ENCODE measurements at regions not wholly inside any gene's neighbourhood (a gene's known extent, or its start where the extent isn't known, plus 50 kb on each side); places are given as distances from the start of the nearest gene placed in this dataset.

DNA sequence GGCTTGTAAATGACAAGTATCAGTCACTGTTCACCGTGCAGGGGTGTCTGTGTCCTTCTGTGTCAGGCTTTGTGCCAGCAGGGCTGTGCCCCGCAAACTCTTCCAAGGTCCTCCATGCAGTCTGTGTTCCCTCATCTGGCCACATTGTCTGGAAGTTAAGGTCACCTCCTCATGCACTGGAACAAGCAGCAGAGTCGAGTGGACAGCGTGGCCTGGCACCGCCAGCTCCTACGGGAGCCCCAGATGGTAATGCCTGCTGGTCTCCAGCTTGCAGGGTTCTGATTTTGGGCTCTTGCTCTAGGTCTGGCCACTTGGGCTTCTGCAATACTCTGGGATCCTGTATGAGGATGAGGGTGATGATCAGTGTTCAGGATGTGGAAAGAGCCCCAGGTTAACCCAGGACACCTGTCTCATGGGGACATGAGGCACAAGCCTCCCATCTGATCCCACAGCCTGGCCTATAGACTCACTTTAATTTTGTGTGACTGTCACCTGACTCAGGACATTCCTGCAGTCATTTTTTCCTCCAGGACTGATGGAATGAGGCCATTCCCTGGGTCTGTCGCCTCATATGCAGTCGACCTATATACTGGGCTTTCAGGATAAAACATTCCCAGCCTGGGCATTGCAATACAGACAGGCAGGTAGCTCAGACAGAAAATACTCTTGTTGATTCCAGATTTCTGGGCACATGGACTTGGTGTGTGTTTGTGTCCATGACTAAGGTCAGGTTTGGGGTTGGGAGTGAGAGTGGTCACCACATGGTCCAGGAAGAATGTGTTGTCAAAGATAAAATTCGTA lies 106.3 kb upstream of the TOP3B start:
- Histone ChIP-seq H3K36me3 (no peaks in the 10 kb centered on the region), H3K27ac (no peak overlapping the region), H3K4me1 (no peaks in the 10 kb centered on the region), H3K4me3 (replicated peaks in 1 of 3) (no peak overlapping the region), H3K27me3 (no peaks in the 10 kb centered on the region), H3K9me3 (no peaks in the 10 kb centered on the region)
- WGBS, 2 donors: 76 to 83% methylated on average over 8 to 9 of the region's 9 CpGs
- intact Hi-C loops (cut with DNase I): no loop called here
- DNase-seq: no peak
- TF ChIP-seq POLR2A (IDR thresholded peaks at IDR 0.05) (no peak), CTCF (IDR thresholded peaks at IDR 0.05) (no peak)

- H3K4me1 ChIP-seq: no peaks in the 10 kb centered on the region
- H3K27me3 ChIP-seq: no peaks in the 10 kb centered on the region
- no peak for DNase-seq
- TF ChIP-seq CTCF (IDR thresholded peaks at IDR 0.05) (no peak), POLR2A (IDR thresholded peaks at IDR 0.05) (no peak)
- WGBS, 2 donors: 86 to 89% methylated on average over 10 of the region's 10 CpGs
- H3K36me3 ChIP-seq: no peaks in the 10 kb centered on the region
- no peak overlapping the region for H3K4me3 ChIP-seq (replicated peaks in 1 of 3)
- no peaks in the 10 kb centered on the region for H3K9me3 ChIP-seq
- no peak overlapping the region for H3K27ac ChIP-seq
- intact Hi-C loops (cut with DNase I): no loop called here
These were observed 105.5 kb upstream of the TOP3B start for GRCh38 chr22:22087854-22088657.

GRCh38 chr22:22086501-22087158 lies 104.0 kb upstream of the TOP3B start:
- 72 to 83% methylated on average over 1 to 2 of the region's 2 CpGs for WGBS, 2 donors
- Histone ChIP-seq H3K4me1 (no peaks in the 10 kb centered on the region), H3K4me3 (replicated peaks in 1 of 3) (no peak overlapping the region), H3K27me3 (no peaks in the 10 kb centered on the region), H3K27ac (no peak overlapping the region), H3K36me3 (no peaks in the 10 kb centered on the region), H3K9me3 (no peaks in the 10 kb centered on the region)
- intact Hi-C loops (cut with DNase I): no loop called here
- no peak for TF ChIP-seq POLR2A (IDR thresholded peaks at IDR 0.05)
- TF ChIP-seq CTCF (IDR thresholded peaks at IDR 0.05): no peak
- DNase-seq: no peak

- H3K36me3 ChIP-seq: no peaks in the 10 kb centered on the region
- H3K27me3 ChIP-seq: no peaks in the 10 kb centered on the region
- no peak for DNase-seq
- no peaks in the 10 kb centered on the region for H3K4me1 ChIP-seq
- no peak overlapping the region for H3K27ac ChIP-seq
- H3K9me3 ChIP-seq: no peaks in the 10 kb centered on the region
- intact Hi-C loops (cut with DNase I): no loop called here
- TF ChIP-seq CTCF (IDR thresholded peaks at IDR 0.05) (no peak), POLR2A (IDR thresholded peaks at IDR 0.05) (no peak)
- no peak overlapping the region for H3K4me3 ChIP-seq (replicated peaks in 1 of 3)
- WGBS, 2 donors: 70 to 82% methylated on average over 3 to 4 of the region's 5 CpGs
These were observed 103.3 kb upstream of the TOP3B start for GRCh38 chr22:22085702-22086500.
